Hindlimb muscle (tissue), 1 donor: ENCODE measurements at regions not wholly inside any gene's neighbourhood (a gene's known extent, or its start where the extent isn't known, plus 50 kb on each side); places are given as distances from the start of the nearest gene placed in this dataset.
"Not testable (repeated sequence)": the region's sequence is repeated elsewhere in the genome, so short reads cannot be mapped to it uniquely, and the experiment has no call there.

Experiments used
- DNase-seq: peaks from one replicate; pipeline ENCODE4 v3.0.0-alpha.2; 2013

DNA sequence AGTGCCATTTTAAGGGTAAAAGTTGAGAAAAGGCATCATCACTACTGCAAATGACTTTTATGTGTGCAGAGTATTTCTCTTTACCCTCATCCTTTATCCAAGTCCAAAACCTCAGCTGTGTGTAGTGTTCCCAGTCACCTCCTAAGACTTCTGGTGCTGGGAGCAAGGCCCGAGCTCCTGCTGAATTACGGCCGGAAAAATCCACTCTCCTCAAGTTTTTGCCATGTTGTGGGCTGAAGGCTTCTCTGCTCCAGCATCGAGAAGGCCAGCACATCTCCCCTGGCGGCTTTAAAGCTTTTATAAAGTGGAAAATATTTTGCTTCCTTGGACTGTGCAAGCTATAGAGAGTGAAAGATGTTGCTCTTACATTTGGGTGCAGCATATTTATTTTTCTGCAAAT is 153.2 kb upstream of the THBS2 start:
- peak; percentile 71 for DNase-seq

GRCh38 chr6:169406034-169406433 is 152.4 kb upstream of the THBS2 start:
- DNase-seq: no peak

DNA sequence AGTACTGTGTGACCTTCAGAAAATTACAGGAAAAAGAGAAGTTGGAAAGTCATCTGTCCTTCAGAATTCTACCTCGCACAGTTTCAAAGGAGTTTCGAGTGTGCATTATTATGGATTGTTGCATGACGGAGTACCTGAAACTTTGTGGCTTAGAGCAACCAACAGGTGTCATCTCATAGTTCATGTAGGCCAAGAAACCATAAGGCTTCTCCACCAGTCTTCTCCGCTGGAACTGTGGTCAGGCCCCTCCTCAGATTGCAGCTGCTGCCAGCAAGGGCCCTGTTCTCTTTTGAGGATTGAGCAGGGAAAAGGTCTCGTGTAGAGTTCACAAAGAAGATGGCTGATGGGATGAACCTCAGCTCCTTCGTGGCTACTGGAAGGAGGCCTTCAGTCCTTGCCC is 151.2 kb upstream of the THBS2 start:
- no peak for DNase-seq

- no peak for DNase-seq
Measured at GRCh38 chr6:169398342-169399105, 144.9 kb upstream of the THBS2 start.

DNA sequence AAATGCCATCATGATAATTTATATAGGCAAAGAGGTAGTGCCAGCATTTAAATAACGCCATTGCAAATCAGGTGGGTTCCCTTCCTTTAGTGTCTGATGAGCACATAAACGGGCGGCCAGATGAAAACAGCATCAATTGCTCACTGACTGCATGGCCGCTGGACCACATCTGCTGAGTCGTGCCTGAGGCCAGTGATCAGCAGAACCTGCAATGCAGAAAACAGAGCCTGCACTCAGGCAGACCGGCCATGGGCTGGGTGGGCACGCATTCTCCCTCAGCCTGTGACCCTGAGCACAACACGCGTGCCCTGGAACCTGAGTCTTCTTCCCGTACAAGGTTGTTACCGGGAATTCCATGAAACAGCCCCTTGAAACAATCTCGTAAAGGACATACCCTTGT is 144.0 kb upstream of the THBS2 start:
- no peak for DNase-seq

DNA sequence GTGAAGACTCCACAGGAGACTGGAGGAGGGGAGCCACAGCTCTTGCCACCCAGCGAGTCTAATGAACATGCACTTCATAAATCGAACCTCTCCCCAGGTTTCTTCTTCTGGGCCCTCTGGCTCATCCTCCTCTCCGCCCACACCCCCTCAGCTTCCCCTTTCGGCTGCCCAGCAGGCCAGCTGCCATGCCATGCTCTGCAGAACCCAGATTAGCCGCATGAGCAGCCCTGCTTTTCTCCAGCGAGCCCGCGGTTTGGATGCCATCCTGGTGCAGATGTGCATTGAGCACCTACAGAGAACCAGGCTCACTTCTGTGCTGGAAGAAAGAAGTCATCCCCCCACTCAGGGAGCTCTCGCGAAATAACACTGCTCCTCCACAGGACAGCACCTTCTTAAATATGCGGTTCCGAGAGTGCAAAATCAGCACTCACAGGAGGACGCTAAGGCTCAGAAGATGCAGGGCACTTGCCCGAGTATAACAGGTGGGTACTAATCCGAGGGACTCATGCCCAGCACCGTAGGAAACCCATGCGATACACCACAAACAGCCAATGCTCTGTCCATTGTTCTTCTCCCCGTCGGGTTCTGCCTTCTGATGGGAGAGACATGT is 143.0 kb upstream of the THBS2 start:
- no peak for DNase-seq

GRCh38 chr6:169396009-169396539 is 142.4 kb upstream of the THBS2 start:
- DNase-seq: not testable (repeated sequence)

DNA sequence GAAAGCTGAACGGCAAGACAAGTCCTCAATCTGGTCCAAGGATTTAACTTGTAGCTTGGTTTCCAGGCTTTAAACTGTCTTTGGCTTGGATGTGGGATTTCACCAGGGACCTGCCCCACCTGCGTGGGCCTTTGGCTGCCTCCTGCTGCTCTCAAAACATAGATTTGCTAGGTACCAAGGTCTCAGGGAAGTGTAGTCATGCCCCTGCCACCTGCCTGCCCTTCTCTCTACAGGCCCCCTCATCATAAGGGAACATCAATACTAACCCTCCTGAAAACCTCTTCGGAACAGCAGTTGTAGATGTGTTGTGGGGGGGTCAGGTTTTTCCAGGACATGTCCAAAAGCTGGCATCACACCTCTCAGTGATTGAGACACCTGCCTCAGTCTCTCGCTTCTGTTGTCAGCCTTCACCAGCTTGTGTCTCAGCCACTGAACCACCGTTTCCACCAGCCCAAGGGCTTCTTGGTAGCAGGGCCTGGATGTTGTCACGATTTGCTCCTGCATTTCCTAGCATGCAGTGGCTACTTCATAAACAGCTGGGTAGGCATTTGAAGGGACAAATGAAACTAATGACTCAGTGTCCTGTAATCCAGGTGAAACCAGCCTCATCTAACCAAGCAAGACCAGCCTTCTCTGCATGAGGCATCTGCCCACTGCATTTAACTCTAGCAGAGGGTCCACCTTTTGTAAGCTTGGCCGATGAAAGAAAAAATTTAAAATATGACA is 141.6 kb upstream of the THBS2 start:
- no peak for DNase-seq

- no peak for DNase-seq
Measured at GRCh38 chr6:169393753-169394152, 140.1 kb upstream of the THBS2 start.

- no peak for DNase-seq
Measured at GRCh38 chr6:169391473-169392071, 137.9 kb upstream of the THBS2 start.

- no peak for DNase-seq
Measured at GRCh38 chr6:169388395-169389166, 134.9 kb upstream of the THBS2 start.

- no peak for DNase-seq
Measured at GRCh38 chr6:169387809-169388383, 134.2 kb upstream of the THBS2 start.

DNA sequence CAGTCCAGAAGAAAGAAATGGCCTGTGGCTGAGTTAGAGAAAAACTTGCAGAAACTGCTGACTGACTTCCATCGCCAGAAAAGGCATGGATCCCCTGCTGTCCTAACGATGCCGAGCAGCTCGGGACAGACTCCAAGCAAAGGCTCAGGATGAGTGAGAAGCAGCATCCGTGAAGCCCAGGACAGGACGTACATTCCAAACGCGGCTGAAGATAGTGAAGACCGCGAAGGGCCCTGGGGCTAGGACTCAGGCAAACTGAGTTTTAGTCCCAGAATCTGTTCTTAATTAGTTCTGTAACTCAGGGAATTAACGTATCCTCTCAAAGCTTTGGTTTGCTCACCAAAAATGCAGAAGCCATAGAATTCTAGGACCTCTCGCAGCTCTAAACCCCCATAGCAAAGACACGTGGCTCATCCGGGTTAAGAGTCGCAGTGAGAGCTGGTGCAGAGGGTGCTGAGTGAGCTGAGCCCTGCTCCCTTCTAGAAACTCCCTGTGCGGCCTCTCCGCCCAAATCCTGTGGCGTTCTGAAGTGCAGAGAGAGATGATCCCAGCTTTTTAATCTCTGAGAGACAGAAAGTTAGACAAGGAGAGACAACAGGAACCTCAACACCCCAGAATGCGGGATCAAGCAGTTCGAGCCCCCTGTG is 132.9 kb upstream of the THBS2 start:
- DNase-seq: no peak

- DNase-seq: no peak
Measured at GRCh38 chr6:169385237-169385880, 131.7 kb upstream of the THBS2 start.

DNA sequence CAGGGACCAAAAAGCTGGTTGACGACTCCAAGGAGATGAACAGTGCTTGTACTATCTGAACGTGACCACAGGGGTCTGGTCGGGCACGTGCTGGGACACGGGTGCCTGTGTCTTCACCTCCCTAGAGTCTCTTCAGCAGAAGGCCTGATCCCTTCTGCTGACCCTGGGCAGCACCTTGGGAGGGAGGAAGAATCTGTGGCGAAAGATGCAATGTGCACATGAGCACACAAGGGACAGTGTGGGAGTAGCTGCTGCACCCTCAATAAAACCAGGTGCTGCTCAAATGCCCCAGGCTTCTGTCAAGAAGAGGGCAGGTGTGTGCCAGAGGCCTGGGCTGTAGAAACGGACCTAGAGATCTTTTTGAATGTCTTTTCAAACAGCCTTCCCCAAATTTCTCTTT is 130.6 kb upstream of the THBS2 start:
- no peak for DNase-seq

DNA sequence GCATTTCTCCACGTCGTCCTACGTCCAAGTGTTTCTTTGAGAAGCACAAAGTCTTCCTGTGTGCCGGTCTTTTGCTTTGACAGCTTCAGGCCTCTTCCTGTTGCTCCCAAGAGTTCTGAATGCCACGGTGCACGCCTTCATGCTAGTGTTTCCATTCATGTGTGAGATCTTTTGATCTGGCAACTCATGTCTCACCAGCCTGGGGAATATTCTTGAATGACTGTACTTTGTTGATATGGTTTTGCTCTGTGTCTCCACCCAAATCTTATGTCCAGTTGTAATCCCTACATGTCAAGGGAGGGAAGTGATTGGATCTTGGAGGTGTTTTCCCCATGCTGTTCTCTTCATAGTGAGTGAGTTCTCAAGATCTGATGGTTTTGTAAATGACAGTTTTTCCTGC is 129.6 kb upstream of the THBS2 start:
- no peak for DNase-seq

- no peak for DNase-seq
Measured at GRCh38 chr6:169382735-169383134, 129.1 kb upstream of the THBS2 start.

DNA sequence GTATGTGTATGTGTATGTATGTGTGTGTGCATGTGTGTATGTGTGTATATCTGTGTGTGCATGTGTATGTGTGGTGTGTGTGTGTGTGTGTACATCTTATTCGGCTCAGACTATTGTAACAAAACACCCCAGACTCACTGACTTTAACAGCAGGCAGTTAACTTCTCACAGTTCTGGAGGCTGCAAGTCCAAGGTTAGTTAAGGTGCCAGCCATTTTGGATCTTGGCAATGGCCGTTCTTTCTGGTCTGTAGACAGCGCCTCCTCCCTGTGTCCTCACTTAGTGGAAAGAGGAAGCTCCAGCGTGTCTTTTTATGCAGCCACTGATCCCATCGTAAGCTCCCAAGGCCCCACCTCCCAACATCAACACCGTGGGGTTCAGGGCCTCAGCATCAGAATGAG is 128.3 kb upstream of the THBS2 start:
- no peak for DNase-seq

DNA sequence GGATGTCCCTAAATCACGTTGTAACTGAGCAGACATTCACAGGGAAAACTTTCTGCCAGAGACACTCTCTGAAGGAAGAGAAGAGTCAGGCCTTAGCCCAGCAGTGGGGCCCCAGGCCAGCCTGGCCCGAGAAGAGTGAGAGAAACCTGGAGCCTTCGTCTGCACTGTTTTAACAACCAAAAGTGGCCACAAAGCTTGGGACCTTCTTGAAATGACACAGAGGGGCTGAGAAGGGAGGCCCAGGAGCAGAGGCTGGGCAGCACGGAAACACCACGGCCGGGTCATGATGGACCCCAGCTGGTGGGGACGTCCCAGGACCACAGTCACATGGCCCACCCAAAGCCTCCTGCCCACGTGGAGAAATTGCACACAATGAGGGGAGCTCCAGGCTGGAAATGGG is 126.8 kb upstream of the THBS2 start:
- DNase-seq: no peak

DNA sequence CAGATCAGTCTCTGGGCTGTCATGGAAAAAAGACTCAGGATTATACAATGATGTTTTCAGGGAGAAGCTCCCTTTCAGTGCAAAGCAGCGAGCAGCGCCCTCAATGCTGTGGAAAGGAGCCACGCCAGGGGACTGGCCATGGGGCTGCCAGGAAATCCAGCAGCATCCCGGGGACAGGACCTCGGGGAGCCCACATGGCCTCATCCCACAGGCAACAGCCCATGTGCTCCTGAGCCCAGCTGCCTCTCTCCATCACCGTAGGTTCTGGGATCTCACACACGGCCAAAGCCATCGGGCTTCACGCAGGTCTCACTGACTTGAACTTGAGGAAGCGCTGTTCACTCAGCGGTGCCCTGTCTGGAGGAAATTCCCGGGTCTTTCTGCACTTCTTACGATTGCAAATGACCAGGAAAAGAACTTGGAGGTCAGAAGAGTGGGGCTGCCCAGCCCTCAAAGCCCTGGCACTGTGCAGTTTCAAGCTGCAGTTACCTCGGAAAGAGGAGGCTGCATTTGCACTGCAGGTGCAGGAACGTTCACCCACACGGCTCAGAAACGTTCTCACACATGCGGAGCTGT is 125.9 kb upstream of the THBS2 start:
- no peak for DNase-seq
